HG02623 (cell line): ENCODE measurements at regions not wholly inside any gene's neighbourhood (a gene's known extent, or its start where the extent isn't known, plus 50 kb on each side); places are given as distances from the start of the nearest gene placed in this dataset.

Experiments used
- ATAC-seq: cut with Tn5 transposase; IDR thresholded peaks from one replicate; pipeline ENCODE4 v1.9.1; 2021; ENCODE audit warnings: moderate library complexity; ENCODE audit not compliant: unreplicated experiment

DNA sequence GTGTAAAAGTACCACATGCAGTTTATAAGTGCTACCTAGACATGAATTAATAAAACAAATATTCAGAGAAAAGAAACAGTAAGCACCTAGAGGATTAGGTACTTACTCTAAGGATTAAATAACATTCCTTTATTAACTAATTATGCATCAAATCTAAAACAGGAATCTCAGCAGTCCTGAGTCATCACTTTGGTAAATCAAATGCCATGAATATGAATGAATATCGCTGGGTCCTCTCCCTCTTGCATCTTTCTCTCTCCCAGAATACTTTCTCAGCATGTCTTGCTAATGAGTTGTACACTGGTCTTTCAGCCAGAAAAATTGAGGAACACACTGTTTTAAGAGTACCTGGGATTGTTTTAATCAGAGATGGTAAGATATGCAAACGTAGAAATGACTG, 225.5 kb upstream of the NFE2L3 start:
- no peak for ATAC-seq

DNA sequence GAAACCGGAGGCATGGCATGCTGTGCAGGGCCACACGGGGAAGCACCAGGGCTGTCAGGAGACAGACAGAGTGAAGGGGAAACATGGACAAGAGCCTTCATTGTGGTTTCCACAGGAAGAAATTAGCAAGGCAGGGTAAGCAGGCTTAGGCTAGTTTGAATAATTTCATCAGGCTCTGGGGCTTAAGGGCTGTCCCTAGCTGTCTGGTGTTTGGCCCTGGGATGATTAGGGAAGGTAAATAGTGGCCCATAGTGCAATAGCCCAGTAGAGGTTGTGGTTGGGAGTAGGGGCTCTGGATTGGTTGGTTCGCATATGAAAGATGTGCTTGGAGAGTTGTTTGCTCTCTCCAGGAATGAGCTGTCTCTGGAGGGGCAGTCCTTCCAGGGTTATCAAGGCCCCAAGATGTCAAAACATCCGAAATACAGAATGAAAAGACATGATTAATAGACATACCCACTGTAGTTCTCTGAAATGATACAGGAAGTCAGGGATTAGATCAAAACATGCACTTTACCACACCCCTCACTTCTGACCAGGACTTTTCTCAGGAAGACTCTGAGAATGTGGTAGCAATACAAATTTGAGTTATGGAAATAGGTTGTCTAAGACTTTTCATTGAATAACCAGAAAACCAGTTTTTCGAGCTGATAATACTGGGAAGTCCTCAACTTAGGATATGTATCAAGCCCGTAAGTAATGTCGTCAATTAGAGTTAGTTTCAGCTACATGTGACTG, 224.9 kb upstream of the NFE2L3 start:
- no peak for ATAC-seq

DNA sequence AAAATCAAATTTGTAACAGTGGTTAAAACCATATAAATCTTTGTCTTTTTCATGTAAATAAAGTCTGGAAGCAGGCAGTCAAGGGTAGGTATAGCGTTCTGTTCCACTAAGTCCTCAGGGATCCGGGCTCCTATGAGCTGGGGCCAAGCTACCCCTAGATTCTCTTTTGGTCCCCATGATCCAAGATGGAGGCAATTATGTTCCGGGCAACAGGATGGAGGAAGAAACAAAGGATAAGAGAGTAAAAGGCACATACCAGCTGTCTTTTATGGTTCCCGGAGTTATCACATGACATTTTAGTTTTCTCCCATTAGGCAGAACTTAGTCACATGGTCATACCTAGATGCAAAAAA, 224.4 kb upstream of the NFE2L3 start:
- ATAC-seq, result no peak

DNA sequence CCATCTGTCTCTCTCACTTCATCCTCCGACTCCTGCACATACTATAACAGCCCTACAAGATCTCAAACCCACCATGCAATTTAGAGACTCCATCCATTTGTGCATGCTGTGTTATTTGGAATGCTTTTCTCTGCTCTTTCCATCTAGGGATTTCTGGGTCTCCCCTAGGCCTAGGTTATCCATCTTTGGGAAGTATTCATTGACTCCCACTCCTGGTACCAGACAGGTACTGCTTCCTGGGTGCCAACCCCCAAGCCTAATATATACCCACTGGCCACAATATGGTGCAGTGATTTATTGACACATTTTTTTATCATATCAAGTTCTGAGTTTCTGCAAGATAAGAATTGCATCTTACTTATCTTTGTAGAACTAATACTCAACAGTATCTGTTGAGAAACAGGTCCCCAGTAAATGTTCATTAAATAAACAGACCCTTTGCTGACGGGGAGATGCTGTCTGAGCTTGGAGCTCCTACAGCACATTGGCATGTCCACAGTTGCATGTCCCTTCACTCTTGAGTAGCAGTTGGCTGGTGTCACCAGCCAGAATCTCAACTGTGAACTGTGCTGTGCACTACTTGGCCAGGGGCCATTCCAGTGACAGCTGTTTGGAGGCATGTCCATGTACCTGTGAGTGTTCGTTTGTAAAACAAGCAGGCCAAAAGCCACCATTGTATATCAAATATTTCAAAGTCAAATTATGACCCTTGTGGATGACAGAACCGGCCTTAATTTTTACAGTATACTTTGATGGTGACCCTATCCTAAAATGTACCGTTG, 223.3 kb upstream of the NFE2L3 start:
- no peak for ATAC-seq

DNA sequence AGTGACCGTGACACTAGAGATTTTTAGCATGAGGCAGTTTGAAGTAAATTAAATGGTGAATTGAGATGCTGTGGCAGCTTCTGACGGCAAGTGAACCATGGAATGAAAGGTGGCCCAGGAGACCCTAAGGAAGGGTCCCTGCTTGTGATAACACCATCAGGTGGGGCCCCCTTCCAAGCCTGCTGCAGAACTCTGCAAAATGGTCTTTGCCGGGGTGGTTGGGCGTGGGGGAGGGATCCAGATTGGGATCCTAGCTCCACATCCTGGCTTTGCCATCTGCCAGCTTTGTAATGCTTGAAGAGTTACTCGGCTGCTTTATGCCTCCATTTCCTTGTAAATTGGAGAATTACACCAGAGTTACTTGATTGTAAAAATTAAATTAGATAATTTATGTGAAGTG, 222.6 kb upstream of the NFE2L3 start:
- ATAC-seq, result no peak

DNA sequence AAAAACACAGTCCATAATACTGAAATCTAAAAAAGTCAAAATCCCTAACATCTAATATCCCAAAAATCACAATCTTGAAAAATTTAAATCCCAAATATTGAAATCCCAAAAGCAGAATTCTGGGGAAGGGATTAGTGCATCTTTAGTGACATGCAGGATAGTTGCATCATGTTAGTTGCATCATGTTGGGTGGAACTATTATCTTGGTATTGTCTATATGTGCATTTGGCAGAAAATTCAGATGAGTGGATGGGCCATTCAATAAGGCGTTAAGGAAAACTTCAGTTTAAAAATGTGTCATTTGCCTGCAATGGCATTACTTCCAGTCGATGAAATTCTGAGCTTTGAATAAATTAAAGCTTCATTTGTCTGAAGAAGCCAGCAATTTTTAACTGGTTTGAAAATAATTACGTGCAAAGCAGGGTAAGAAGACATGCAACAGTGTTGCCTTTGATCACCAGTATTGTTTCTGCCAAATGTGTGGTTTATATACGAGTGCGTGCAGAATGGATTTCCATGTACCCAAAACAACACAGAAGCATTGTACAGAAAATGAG, 221.4 kb upstream of the NFE2L3 start:
- no peak for ATAC-seq

DNA sequence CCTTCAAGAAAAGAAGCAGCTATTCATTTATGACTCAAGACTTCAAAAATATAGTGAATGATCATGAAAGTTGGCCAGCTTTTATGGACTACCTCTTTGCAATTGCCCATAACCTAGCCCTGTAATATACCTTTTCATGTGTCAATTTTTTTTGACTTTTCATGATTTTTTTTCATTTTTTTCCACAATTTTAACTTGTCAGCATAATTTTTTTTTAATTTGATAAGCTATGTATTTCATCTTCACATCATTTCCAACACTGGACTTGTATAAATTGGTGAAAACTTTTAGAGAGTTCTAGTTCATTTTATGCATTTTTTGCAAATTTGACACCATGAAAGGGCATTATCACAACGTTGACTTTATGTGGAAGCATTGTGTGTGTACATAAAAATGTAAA, 220.8 kb upstream of the NFE2L3 start:
- ATAC-seq, result no peak

DNA sequence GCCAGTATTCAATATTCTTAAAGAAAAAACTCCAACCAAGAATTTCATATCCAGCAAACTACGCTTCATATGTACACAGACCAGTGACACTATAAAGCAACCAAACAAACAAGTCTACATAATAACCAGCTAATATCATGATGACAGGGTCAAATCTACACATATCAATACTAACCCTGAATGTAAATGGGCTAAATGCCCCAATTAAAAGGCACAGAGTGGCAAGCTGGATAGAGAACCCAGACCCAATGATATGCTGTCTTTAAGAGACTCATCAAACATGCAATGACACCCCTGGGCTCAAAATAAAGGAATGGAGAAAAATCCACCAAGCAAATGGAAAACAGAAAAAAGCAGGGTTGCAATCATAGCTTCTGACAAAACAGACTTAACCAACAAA, 218.1 kb upstream of the NFE2L3 start:
- no peak for ATAC-seq

DNA sequence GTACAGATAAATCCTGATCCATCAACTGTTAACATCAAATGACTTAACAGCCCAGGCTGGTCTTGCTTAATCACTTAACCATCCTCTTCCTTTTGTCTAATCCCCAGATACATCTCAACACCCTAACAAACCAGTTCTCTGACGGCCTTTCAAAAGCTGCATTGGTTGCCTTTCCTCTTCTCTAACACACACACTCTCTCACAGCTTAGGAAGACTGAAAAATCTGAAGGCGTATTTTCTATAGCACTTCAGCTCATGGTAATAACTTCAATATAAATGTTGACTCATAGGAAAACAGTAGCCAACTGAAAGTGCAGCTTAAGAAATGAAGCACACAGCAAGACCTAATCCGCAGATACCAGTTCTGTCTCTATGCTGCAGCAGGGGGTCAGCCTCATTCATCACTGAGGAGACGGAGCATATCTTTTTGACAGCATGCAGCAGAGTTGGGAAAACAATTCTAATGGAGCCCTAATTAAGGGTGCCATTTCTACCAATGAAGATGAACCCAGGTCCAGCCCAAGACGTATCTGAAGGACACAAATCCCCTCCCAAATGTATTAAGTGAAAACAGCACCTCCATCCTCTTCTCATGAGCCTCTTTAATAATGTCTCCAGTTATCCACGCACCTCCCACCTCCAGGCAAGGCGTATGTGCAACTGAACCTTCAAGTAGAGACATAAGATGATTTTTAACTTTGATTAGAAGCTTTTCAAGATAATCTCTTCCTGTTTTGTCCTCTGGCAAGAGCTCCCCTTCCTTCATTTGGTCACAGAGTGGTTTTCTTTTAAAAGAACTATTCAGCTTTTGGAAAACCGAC, 211.7 kb upstream of the NFE2L3 start:
- ATAC-seq, result no peak

DNA sequence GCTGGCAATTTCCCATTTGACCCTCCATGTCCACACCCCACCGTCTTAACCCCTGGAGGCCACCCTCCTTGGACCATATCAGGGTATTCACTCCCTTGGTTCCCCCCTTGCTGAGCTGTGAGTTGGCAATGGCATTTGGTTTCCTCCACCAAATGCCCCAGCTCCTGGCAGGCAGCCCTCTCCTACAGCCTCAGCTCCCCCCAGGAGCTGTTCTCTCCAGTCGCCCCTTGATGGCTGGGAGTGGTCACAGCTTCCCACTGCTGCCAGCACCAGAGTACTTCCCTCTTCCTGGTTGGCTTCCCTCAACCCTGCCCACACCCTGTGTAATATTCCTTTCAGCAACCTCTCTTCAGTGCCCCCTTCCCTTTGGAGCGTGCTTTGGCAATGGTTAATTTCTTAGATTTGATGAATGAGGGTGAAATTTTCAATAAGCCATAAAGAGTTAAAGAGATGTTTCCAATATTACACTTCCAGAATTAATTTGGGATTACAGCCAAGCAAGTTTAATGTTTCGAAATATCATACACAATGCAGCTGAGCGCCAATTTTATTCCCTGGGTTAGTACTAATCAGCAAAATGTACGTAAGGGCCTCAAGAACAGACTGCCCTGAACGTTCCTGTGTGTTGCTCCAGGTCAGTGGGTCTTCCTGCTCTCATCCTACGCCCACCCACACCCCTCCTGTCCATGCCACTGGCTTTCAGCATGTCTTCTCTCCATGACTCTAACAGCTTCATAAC, 207.1 kb upstream of the NFE2L3 start:
- ATAC-seq, result no peak

DNA sequence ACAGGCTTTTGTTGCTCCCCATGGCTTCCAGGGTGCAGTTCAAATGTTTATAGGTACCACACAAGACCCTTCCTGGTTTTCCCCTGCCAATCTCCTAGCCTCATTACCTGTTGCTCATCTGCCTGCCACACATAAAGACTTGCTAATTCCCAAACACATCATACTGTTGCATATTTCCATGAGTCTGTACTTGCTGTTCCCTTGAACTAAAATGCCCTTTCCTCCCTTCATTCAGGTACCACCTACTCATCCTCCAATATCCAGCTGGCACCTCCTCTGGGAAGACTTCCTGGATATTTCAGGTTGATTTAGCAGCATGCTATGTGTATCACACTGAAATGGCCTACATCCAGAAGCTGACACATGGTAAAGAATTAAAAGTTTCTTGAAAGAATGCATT, 206.4 kb upstream of the NFE2L3 start:
- ATAC-seq, result no peak

DNA sequence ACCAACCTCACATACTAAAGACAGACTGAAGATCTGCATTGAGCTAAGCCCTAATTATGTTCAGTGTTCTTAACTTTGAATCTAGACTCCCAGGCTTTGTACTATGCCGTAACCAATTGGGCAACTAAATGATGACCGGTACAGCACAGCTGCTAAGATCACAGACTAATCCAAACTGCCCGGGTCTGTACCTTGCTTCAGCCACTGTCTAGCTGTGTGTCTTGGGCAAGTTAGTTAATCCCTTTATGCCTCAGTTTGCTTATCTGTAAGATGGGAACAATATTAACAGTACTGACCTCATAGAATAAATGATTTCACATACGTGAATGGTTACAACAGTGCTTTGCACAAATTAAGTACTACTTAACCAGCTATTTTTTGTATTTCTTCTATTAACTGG, 205.8 kb upstream of the NFE2L3 start:
- ATAC-seq, result no peak

DNA sequence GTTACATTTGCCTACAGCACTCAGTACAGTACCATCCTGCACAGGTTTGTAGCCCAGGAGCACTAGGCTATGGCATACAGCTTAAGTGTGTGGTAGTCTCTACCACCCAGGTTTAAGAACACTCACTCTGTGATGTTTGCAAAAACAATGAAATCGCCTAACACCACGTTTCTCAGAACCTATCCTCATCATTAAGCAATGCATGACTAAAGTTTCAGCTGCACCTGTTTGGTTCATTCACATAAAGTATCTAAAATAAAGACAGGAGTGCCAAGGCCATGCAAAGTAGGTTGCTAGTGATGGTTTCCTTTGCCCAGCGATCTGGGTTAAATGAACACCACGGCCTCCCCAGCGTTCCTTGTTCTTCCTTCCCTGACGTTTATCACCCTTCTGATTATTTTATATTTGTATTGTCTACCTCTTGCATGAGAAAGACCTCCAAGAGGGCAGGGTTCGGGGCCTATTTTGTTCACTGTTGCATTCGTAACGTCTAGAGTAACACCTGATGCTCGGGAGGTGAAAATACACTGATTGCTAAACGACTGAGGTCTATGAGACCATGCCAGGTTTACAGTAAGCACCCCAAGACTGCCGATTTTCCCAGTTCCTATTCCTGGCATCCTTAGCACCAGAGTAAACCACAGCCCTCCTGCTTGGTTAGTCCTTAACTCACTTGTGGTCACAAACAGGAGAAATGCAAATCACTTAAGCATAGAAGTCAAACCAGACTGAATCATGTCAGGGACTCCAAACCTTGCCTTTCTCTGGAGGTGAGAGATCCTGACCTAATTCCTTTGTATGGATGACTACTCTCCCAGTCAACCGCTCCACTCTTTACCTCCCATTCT, 204.1 kb upstream of the NFE2L3 start:
- ATAC-seq, result no peak

DNA sequence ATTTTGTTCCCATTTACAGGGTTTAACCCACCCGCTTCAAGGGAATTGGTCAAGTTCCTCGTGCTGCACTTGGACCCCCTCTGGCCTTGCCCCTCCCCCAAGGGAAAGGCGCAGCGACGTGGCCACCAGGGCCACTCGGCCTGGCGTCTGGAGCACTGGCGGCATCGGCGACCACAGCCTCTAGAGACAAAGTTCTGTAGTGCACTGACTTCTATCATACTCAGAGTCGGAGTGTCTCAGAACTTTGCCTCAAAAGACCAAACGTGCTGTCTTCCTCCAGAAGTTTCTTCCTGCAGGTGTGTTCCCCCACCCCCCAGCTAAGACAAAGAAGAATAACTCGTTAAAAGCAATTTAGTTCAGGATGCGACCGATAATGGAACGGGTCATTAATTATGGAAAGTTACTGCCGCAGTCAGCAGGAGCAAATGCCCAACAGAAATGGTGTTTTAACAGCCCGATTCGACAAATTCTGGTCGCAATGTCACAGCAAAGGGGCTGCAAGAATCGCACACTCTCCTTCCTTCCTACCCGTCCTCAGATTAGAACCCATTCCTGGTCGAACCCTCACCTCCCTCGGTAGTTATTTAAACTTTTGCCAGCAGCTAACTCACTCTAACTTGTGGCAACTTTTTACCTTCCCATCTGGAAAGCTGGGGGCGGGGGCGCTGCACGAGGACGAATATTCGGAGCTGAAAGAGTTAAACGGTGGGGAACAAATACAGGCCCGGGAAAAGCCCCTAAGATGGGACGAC, 202.1 kb upstream of the NFE2L3 start:
- no peak for ATAC-seq

DNA sequence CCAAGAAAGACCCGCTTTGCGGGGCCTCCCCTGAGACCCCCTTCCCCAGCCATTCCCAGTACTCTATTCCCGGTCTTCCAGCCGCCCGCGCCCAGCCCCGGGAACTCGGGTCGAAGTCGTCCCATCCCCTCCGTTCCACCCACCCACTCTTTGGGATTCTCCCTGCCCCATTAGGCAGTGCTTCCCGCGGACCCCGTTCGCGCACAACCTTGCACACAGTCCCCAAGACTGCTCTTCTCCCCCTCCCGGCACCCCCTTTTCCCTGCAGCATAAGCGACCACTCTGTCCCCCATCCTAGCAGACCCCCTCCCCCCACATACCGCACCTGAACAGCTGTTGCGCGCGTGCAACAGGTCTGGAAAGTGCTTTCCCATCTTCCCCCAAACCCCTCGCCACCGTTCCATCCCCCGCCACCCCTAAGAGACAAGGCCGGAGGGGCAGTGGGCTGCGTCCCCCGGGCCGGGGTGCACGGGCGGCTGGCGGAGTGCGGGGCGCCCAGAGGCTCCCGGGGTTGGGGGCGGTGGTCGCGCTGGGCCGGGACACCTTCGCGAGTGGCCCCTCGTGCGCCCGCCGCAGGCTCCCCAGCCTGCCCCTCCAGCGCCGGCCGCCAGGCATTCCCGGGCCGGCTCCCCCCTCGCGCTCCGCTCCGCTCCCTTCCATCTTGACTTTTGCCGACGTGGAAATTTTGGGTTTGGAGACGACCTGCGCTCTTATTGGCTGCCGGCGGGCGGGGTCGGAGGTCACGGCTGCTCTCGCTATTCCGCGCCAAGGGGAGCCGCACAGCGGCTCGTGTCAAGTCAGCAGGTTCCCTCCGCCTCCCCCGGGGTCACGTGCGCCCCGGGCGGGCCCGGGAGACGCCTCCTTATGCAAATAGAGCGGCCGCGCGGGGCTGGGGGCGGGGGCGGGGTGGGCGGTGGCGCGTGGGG, 201.2 kb upstream of the NFE2L3 start:
- ATAC-seq, result peak; percentile 72

DNA sequence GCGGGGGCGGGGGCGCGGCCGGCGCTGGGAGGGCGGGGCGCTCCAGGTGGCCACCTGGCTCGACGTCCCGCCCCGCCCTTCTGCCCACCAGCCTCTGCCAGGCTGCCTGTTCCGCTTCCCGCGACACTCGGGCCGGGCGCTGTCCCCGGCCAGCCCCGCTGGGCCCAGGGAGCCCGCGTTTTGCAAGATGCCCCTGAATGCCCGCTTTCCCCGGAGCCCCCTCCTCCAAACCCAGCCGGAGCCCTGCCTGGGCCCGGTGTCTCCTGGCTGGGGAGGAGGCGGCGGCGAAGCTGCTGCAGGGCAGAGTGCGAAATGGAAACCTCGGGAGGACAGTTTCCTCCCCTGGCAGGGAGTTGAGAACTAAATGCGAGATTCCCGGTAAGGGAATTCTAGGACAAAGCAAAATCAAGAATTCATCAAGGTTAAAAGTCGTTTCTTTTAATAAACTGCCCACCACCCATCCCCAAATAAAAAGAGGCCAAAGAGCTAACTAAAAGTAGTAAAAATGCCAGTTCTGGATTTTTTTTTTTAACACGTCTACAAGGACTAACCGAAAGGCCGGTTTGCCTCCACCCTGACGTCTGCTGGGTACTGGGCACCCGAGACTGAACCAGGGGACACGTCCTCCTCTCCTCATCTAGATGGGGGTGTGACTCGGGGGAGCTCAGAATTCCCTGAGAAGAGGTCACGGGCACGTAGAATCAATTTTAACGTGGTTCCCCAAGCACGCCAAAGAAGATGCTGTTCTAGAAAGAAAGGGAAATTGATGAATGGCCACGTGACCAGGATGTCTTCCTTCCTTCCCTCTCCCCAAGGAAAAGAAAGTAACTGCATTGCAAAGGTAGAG, 200.4 kb upstream of the NFE2L3 start:
- peak; percentile 41 for ATAC-seq
